ENCODE measurements at regions not wholly inside any gene's neighbourhood (a gene's known extent, or its start where the extent isn't known, plus 50 kb on each side); places are given as distances from the start of the nearest gene placed in this dataset.

DNA sequence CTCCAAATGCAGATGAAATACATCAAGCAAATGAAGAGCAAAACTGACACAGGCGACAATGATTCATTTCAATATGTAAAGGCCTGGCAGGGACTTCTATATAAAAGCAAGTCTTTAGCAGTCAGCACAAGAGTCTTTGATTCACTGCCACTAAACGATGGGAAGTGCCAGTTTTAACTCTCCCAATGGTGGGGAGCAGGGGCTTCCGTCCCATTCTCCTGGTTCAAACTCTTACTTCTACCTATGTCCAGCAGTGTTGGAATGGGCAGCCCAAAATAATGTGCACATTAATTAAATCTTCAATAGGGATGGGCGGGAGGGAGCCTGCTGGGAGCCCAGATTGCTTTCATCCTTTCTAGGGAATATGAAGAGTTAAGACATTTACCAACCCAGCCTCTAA is 97.5 kb upstream of the MDM1 start:
- TF ChIP-seq POLR2A (IDR thresholded peaks at IDR 0.05; ENCODE audit: low read depth, low read length) (no peak), POLR2AphosphoS5 (IDR thresholded peaks at IDR 0.05; ENCODE audit: low read depth, low read length) (no peak), TAF1 (IDR thresholded peaks at IDR 0.05; ENCODE audit: borderline replicate concordance, low read depth, low read length) (no peak)

Measured in GM12892 (cell line).